B cell (primary cell): ENCODE measurements at regions not wholly inside any gene's neighbourhood (a gene's known extent, or its start where the extent isn't known, plus 50 kb on each side); places are given as distances from the start of the nearest gene placed in this dataset.

Source experiments
- ATAC-seq: fragments of 200-7000 bp; cut with Tn5 transposase; one replicate; pipeline ENCODE4 v1.10.0; 2021; ENCODE audit warnings: low read depth, mild to moderate bottlenecking, moderate number of reproducible peaks, moderate library complexity
- CTCF ChIA-PET: fragments of 350-600 bp; sonication (Branson Sonifier 250); formaldehyde crosslinking; loops from one replicate; lab custom pipeline; 2021; ENCODE audit warnings: antibody characterized with exemption, inconsistent platforms; lab: Charles Lee
- POLR2A ChIA-PET: fragments of 350-600 bp; sonication (Branson Sonifier 250); formaldehyde crosslinking; loops from one replicate; lab custom pipeline; 2021; ENCODE audit warnings: antibody characterized with exemption; lab: Charles Lee
- DNase-seq: peaks from one replicate; pipeline ENCODE4 v3.0.0; 2013
- H2AFZ ChIP-seq: 2 replicates; pipeline ENCODE4 v1.6.1; 2012; ENCODE audit warnings: mild to moderate bottlenecking, low read depth, low read length; ENCODE audit not compliant: insufficient read depth, poor library complexity, severe bottlenecking
- H3K27ac ChIP-seq, 2 donors: 1 replicate in 1 of 2; 2 replicates in 1 of 2; pipeline ENCODE4 v1.5.1; 2012 to 2013; ENCODE audit warnings: low read length in 2 of 2, mild to moderate bottlenecking in 2 of 2, moderate library complexity in 1 of 2
- H3K27me3 ChIP-seq, 4 experiments: fragments of 200-600 bp in 1 of 4; sonication (generic) in 1 of 4; replicated peaks in 1 of 4; 1 replicate in 2 of 4; 2 replicates in 2 of 4; pipeline versions ENCODE4 v1.6.1 to v1.7.0; 2013 to 2016; ENCODE audit warnings: low read length in 3 of 4, mild to moderate bottlenecking in 2 of 4, mixed read lengths in 1 of 4, moderate library complexity in 1 of 4; ENCODE audit not compliant: insufficient read depth in 4 of 4, control insufficient read depth in 3 of 4; ENCODE audit errors: control extremely low read depth in 1 of 4
- H3K36me3 ChIP-seq, 2 experiments: replicated peaks in 1 of 2; 1 replicate in 1 of 2; 2 replicates in 1 of 2; pipeline versions ENCODE4 v1.6.1 to v1.7.1; 2013; ENCODE audit warnings: low read length in 1 of 2; ENCODE audit not compliant: insufficient read depth in 2 of 2, control insufficient read depth in 1 of 2; ENCODE audit errors: control extremely low read depth in 1 of 2, extremely low read depth in 1 of 2
- H3K4me1 ChIP-seq, 2 donors: fragments of 200-600 bp in 1 of 2; sonication (generic) in 1 of 2; 1 replicate in 1 of 2; 2 replicates in 1 of 2; pipeline versions ENCODE4 v1.5.1 to v1.6.1; 2013 to 2017; ENCODE audit warnings: low read length in 2 of 2; ENCODE audit not compliant: control insufficient read depth in 2 of 2, insufficient read depth in 2 of 2
- H3K4me2 ChIP-seq: replicated peaks from 2 replicates; pipeline ENCODE3; 2012; ENCODE audit warnings: mild to moderate bottlenecking, low read depth, low read length; ENCODE audit not compliant: poor library complexity, severe bottlenecking
- H3K4me3 ChIP-seq, 5 experiments: fragments of 200-600 bp in 1 of 5; sonication (generic) in 1 of 5; 1 replicate in 3 of 5; 2 replicates in 2 of 5; pipeline versions ENCODE4 v1.5.1 to v1.7.0; 2011 to 2016; ENCODE audit warnings: low read length in 4 of 5, mild to moderate bottlenecking in 4 of 5, low read depth in 2 of 5, control low read depth in 1 of 5, moderate library complexity in 1 of 5; ENCODE audit not compliant: insufficient read depth in 1 of 5; ENCODE audit errors: control extremely low read depth in 1 of 5, extremely low read depth in 1 of 5
- H3K79me2 ChIP-seq: fragments of 200-600 bp; sonication (generic); one replicate; pipeline ENCODE4 v1.6.0; 2016; ENCODE audit warnings: low read length; ENCODE audit not compliant: control insufficient read depth, insufficient read depth
- H3K9ac ChIP-seq: fragments of 200-600 bp; sonication (generic); 2 replicates; pipeline ENCODE4 v1.6.1; 2017; ENCODE audit warnings: mild to moderate bottlenecking, low read length, moderate library complexity
- H3K9me3 ChIP-seq, 3 donors: one replicate each; pipeline versions ENCODE4 v1.6.1 to v1.7.1; 2013; ENCODE audit warnings: low read length in 2 of 3; ENCODE audit not compliant: control insufficient read depth in 2 of 3, insufficient read depth in 1 of 3; ENCODE audit errors: control extremely low read depth in 1 of 3
- H4K20me1 ChIP-seq: 2 replicates; pipeline ENCODE4 v1.6.0; 2012; ENCODE audit warnings: mild to moderate bottlenecking, low read length; ENCODE audit not compliant: insufficient read depth, control insufficient read depth, poor library complexity, severe bottlenecking
- H3K27ac Mint-ChIP-seq: one replicate; pipeline ENCODE4 v1.8.0; 2021; ENCODE audit warnings: mixed read lengths
- H3K27me3 Mint-ChIP-seq: one replicate; pipeline ENCODE4 v1.8.0; 2021; ENCODE audit warnings: mixed read lengths
- H3K4me1 Mint-ChIP-seq: one replicate; pipeline ENCODE4 v1.8.0; 2021; ENCODE audit warnings: mixed read lengths
- H3K4me3 Mint-ChIP-seq: one replicate; pipeline ENCODE4 v1.8.0; 2021; ENCODE audit warnings: mixed read lengths
- H3K9me3 Mint-ChIP-seq: one replicate; pipeline ENCODE4 v1.8.0; 2022; ENCODE audit warnings: mixed read lengths; ENCODE audit not compliant: insufficient read depth
- CTCF ChIP-seq: fragments of 200-600 bp; IDR thresholded peaks from one replicate; pipeline ENCODE4 v1.8.0; 2022; ENCODE audit warnings: antibody characterized with exemption, mild to moderate bottlenecking
- EZH2 ChIP-seq: IDR thresholded peaks from 2 replicates; pipeline ENCODE4 v1.6.1; 2012; ENCODE audit warnings: borderline replicate concordance, low read depth, mild to moderate bottlenecking, moderate library complexity, low read length; ENCODE audit not compliant: insufficient read depth, poor library complexity, severe bottlenecking
- WGBS: methylation state at CpG from one replicate; pipeline ENCODE4 v1.1.5; 2013; ENCODE audit warnings: missing lambda C conversion rate; ENCODE audit not compliant: insufficient coverage; 5-methylcytosine and 5-hydroxymethylcytosine counted together
- intact Hi-C: fragments of 100-400 bp; cut with micrococcal nuclease; formaldehyde crosslinking; loops from one replicate; pipeline ENCODE4 v1.10.0; 2022

- Histone ChIP-seq H3K36me3 (no peaks in the 10 kb centered on the region), H3K4me1 (peaks cover 22 to 28% of the 10 kb centered on the region in 2 donors), H3K9ac (no peak overlapping the region), H3K4me3 (no peak overlapping the region), H3K27me3 (no peaks in the 10 kb centered on the region), H2AFZ (no peak overlapping the region), H4K20me1 (no peaks in the 10 kb centered on the region), H3K4me2 (no peak overlapping the region), H3K79me2 (no peaks in the 10 kb centered on the region), H3K27ac (no peak overlapping the region), H3K9me3 (peaks cover 0 to 10% (median 0%) of the 10 kb centered on the region in 3 donors)
- DNase-seq (no peak), ATAC-seq (no peak)
- H3K27me3 Mint-ChIP-seq, result no peaks in the 10 kb centered on the region
- TF ChIP-seq EZH2 (no peak), CTCF (no peak)
- H3K9me3 Mint-ChIP-seq, result no peaks in the 10 kb centered on the region
- WGBS, result no CpG with 5 or more reads among the region's 4 CpGs
- CTCF ChIA-PET, result interaction anchor here (0.6 kb wide), 1 partner anchor 278 kb away, joined by 3 read pairs; no protein-coding TSS in a partner anchor
- intact Hi-C loops, result no loop called here
- H3K27ac Mint-ChIP-seq, result no peak overlapping the region
- POLR2A ChIA-PET, result no interaction called here
- H3K4me1 Mint-ChIP-seq, result peaks cover 35% of the 10 kb centered on the region
- no peak overlapping the region for H3K4me3 Mint-ChIP-seq
Observed at GRCh38 chr20:16209951-16210361, 363.3 kb downstream of the KIF16B start.

- H3K4me1 Mint-ChIP-seq, result peaks cover 34% of the 10 kb centered on the region
- Histone ChIP-seq H4K20me1 (no peaks in the 10 kb centered on the region), H3K27me3 (no peaks in the 10 kb centered on the region), H2AFZ (no peak overlapping the region), H3K4me3 (no peak overlapping the region), H3K9me3 (peaks cover 0 to 10% (median 0%) of the 10 kb centered on the region in 3 donors), H3K4me2 (no peak overlapping the region), H3K27ac (no peak overlapping the region), H3K79me2 (no peaks in the 10 kb centered on the region), H3K36me3 (no peaks in the 10 kb centered on the region), H3K9ac (no peak overlapping the region), H3K4me1 (peaks cover 22 to 28% of the 10 kb centered on the region in 2 donors)
- DNase-seq (no peak), ATAC-seq (no peak)
- TF ChIP-seq EZH2 (no peak), CTCF (no peak)
- no peaks in the 10 kb centered on the region for H3K27me3 Mint-ChIP-seq
- no peak overlapping the region for H3K27ac Mint-ChIP-seq
- ChIA-PET CTCF (interaction anchor here (0.6 kb wide), 1 partner anchor 278 kb away, joined by 3 read pairs; no protein-coding TSS in a partner anchor), POLR2A (no interaction called here)
- H3K4me3 Mint-ChIP-seq, result no peak overlapping the region
- 97% methylated on average over 2 of the region's 2 CpGs for WGBS
- intact Hi-C loops, result no loop called here
- no peaks in the 10 kb centered on the region for H3K9me3 Mint-ChIP-seq
Observed at GRCh38 chr20:16209357-16209756, 363.9 kb downstream of the KIF16B start.
